AG04449 (cell line): ENCODE measurements at regions not wholly inside any gene's neighbourhood (a gene's known extent, or its start where the extent isn't known, plus 50 kb on each side); places are given as distances from the start of the nearest gene placed in this dataset.
A peak's percentile ranks its signal among the peaks of the same experiment; 100 is the strongest.

ENCODE experiments used
- CTCF ChIA-PET: fragments of 350-600 bp; formaldehyde crosslinking; extraction: SDS; loops from one replicate; lab custom pipeline; 2021; ENCODE audit warnings: antibody characterized with exemption; lab: Yijun Ruan, JAX
- POLR2A ChIA-PET: fragments of 400-600, 350-600 bp; formaldehyde crosslinking; extraction: SDS; loops from one replicate; lab custom pipeline; 2020; ENCODE audit warnings: antibody characterized with exemption, inconsistent platforms; lab: Yijun Ruan, JAX
- DNase-seq: peaks from one replicate; pipeline ENCODE4 v3.0.0-alpha.2; 2010; ENCODE audit warnings: low read depth, low spot score
- H3K4me3 ChIP-seq: 2 replicates; pipeline ENCODE4 v1.5.1; 2011; ENCODE audit warnings: low read depth, mild to moderate bottlenecking, control low read depth, low read length
- TF ChIP-seq, protein P1 (sequence below): IDR thresholded peaks from one replicate; pipeline ENCODE4 v1.5.1; 2011; ENCODE audit warnings: mild to moderate bottlenecking, moderate library complexity, low read length, control low read depth, inconsistent platforms; ENCODE audit not compliant: insufficient read depth; ENCODE audit errors: missing control alignments

DNA sequence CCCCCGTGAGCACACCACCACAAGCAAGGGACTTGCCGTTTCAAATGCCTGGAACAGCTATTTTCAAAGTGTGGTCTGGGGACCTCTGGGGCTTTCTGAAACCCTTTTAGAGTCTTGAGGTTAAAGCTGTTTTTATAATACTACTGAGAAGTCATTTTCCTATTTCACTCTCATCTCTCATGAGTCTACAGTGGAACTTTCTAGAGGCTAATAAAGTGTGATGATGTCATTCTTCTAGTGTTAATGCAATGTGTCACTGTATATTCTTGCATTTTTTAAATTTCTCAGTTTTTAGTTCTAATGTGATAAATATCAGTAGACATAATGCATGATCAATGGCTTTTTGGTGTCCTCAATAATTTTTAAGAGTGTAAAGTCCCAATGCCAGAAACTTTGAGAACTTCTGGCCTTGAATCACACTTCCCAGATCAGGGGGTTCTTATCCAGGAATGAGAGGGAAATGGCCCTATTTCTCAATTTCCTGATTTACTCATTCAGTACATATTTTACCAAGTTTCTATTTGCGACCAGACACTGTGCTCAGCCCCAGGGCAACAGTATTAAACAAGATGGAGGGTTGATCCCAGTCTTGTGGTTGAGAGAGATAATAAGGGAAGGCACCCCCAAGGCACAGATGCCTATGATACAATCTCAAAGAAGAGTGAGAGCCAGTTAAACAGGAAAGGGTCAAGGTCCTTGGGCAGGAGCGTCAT lies 444.0 kb downstream of the HS3ST3B1 start:
- TF ChIP-seq, protein P1, sequence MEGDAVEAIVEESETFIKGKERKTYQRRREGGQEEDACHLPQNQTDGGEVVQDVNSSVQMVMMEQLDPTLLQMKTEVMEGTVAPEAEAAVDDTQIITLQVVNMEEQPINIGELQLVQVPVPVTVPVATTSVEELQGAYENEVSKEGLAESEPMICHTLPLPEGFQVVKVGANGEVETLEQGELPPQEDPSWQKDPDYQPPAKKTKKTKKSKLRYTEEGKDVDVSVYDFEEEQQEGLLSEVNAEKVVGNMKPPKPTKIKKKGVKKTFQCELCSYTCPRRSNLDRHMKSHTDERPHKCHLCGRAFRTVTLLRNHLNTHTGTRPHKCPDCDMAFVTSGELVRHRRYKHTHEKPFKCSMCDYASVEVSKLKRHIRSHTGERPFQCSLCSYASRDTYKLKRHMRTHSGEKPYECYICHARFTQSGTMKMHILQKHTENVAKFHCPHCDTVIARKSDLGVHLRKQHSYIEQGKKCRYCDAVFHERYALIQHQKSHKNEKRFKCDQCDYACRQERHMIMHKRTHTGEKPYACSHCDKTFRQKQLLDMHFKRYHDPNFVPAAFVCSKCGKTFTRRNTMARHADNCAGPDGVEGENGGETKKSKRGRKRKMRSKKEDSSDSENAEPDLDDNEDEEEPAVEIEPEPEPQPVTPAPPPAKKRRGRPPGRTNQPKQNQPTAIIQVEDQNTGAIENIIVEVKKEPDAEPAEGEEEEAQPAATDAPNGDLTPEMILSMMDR = no peak
- ChIA-PET CTCF (interaction anchor here (1.0 kb wide), 1 partner anchor 16 kb away, joined by 3 read pairs; no protein-coding TSS in a partner anchor), POLR2A (interaction anchor here (1.0 kb wide), 1 partner anchor 16 kb away, joined by 3 read pairs; no protein-coding TSS in a partner anchor)
- no peak overlapping the region for H3K4me3 ChIP-seq
- no peak for DNase-seq

DNA sequence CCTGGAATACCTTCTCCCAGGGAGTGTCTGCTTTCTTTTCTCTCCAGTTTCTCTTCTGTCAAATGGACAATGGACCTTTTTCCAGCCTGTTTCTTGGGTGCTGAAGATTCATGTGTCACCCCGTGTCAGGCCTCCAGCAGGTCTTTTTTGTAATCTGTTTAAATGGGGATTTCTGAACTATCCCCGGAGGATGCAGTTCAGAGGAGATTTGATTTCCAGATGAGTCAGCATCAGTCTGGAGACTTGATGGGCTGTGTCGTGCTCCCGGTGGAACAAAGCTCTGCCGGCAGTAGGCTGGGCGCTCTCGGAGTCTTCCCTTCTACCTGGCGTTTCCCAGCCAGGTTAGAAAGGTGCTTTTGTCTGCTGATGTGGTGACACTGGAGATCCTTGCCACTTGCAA lies 440.6 kb downstream of the HS3ST3B1 start:
- POLR2A ChIA-PET = no interaction called here
- no peak overlapping the region for H3K4me3 ChIP-seq
- DNase-seq = no peak
- TF ChIP-seq, protein P1 = no peak
- CTCF ChIA-PET = no interaction called here

DNA sequence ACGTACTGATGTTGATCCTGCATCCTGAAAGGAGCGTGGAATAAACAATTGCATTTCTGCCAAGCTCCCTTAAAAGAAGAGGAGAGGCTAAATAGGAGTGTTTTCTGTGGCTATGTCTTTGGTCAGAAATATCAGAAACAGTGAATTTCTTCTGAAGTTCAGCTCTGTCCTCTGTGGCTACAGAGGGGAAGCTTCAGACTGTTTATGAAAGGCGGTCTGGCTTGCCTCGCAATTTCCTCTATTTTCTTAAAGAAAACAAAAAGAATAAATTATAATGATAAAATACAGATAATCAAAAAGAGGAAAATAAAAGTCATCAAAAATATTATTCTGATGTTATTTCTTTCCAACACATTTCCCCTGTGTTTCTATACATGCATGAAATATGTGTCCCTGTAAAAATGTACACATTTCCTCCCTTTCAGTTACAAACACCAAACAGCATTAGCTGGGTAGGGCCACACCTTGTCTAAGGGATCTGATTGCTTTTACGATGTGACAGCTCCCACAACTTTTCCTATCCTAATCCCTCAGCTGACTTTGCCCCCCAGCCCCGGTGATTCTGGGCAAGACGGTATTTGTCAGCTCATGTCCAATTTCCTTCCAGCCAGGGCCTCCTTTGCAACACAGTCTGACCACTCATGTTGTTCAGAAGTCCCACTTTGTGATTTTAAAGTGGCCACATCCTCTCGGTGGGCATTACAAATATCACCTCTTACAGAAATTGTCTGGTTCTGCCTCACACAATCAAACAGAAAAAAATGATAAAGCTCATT lies 439.0 kb downstream of the HS3ST3B1 start:
- no peak overlapping the region for H3K4me3 ChIP-seq
- CTCF ChIA-PET = interaction anchor here (2.4 kb wide), 1 partner anchor 186 kb away, joined by 9 read pairs; no protein-coding TSS in a partner anchor
- TF ChIP-seq, protein P1 = no peak
- DNase-seq = no peak
- POLR2A ChIA-PET = no interaction called here

DNA sequence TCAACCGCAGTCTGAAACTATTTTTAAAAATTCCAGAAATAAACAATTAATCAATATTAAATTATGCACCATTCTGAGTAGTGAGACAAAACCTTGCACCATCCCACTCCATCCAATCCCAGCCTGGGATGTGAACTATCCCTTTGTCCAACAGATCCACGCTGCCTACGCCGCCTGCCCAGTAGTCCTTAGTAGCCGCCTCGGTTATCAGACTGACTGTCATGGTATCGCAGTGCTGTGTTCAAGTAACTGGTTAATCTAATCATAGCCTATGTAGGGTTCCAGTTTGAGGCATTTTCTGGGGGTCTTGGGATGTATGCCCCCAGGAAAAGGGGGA lies 437.7 kb downstream of the HS3ST3B1 start:
- TF ChIP-seq, protein P1 = no peak
- CTCF ChIA-PET = interaction anchor here (2.4 kb wide), 1 partner anchor 188 kb away, joined by 9 read pairs; no protein-coding TSS in a partner anchor
- H3K4me3 ChIP-seq = no peak overlapping the region
- no peak for DNase-seq
- POLR2A ChIA-PET = interaction anchor here (0.6 to 0.8 kb wide), 3 partner anchors 9 to 192 kb away, joined by 3 to 4 read pairs (median 4); no protein-coding TSS in a partner anchor

DNA sequence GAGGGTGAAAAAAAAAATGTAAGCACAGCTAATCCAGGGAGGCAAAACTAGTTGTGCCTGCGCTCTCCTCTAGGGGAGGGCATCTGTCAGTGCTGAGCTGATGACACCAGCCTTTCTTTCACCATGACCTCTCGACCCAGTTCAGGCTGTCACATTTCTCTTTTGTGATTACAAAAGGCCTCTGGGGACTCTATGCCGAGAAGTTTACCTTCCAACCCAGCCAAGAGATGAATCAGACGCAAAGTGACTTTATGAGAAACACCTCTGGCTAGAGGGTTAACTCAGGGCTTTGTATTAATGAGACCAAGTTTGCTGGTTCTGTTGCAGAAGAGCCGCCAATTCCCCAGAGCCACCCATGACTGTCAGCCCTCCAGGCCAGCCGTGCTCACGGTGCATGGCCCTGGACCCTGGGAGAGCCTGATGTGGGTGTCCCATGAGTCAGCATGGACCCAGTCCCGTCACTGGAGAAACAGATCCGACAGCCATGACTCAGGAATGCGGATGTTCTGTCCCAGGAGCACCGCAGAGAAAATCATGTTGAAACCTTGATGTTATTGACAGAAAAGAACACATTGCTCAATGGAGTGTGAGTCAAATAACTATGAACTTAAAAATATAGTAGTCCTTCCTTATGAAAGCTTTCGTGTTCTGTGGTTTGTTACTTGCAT lies 437.2 kb downstream of the HS3ST3B1 start:
- TF ChIP-seq, protein P1 = peak; percentile 50
- peak; percentile 97 for DNase-seq
- ChIA-PET CTCF (interaction anchor here (1.0 to 2.4 kb wide), 3 partner anchors 11 to 188 kb away, joined by 4 to 11 read pairs (median 9); no protein-coding TSS in a partner anchor), POLR2A (interaction anchor here (0.8 kb wide), 1 partner anchor 10 kb away, joined by 4 read pairs; no protein-coding TSS in a partner anchor)
- no peak overlapping the region for H3K4me3 ChIP-seq
